DMS79 (cell line): ENCODE measurements at regions not wholly inside any gene's neighbourhood (a gene's known extent, or its start where the extent isn't known, plus 50 kb on each side); places are given as distances from the start of the nearest gene placed in this dataset.
A peak's percentile ranks its signal among the peaks of the same experiment; 100 is the strongest.

ENCODE experiments used
- DNase-seq: peaks from one replicate; lab custom pipeline; 2025; lab: John Stamatoyannopoulos, UW

GRCh38 chr16:54512467-54512995 is 225.9 kb upstream of the IRX3 start:
- DNase-seq: no peak

DNA sequence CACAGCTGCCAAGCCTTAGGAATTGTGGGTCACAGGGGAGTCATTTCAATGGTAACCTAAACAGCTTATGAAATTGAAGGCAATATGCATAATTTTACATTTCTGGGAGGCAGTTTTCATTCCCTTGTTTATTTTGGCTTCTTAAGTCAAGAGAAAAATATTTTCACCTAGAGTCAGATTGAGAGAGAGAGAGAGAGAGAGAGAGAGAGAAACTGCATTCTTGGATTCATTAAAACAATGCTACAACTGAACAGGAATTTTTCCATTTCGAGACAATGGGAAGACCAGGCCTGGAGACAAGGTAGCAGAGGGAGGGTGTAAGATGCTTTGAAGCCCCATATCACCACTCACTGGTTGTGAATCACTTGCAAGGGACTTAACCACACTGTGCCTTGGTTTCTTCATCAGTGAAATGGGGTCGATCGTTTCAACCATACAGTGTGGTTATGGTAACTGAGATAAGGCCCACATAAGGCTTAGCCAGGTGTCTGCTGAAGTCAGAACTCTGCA is 224.7 kb upstream of the IRX3 start:
- no peak for DNase-seq

DNA sequence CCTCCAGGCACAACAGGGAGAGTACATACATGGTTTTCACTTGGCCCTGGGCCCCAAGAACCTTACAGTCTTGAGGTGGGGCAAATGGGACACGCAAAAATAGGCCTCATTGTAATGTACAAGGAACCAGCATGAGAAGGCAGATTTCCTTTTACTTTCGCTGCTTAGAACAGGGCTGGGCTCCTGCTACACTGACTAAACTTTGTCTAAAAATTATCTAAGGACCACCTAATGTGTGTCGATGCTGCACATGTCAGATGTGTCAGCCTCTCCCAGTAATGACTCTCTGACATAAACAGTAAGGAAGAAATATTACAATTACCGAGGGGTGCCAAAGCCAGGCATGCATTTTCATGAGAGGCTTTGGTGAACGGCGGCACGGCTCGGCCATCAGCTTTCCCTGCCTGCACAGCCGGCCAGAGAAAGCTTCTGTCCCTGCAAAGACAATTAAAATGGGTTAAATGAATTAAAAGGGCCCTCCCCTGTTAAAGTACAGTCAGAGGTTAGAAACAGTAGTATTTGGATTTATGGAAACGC is 224.2 kb upstream of the IRX3 start:
- DNase-seq: no peak

DNA sequence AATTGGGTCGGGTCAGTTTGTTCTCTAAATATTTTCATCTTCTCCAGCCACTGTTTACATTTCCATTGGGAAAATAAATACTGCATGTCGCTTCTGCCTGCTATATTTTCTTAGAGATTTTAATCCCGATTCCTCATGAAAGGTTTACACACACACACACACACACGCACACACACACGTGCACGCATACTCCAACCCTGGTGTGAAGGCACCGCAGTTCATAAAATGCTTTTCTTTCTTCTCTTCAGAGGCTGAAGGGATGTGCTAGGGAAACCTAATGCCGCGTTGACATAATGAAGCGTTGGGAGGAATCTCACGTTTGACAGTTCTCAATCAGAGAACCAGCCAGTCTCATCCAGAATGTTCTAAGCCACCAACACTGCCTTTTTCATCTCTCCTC is 222.9 kb upstream of the IRX3 start:
- no peak for DNase-seq

- DNase-seq: no peak
Observed at GRCh38 chr16:54508351-54508750, 221.8 kb upstream of the IRX3 start.

DNA sequence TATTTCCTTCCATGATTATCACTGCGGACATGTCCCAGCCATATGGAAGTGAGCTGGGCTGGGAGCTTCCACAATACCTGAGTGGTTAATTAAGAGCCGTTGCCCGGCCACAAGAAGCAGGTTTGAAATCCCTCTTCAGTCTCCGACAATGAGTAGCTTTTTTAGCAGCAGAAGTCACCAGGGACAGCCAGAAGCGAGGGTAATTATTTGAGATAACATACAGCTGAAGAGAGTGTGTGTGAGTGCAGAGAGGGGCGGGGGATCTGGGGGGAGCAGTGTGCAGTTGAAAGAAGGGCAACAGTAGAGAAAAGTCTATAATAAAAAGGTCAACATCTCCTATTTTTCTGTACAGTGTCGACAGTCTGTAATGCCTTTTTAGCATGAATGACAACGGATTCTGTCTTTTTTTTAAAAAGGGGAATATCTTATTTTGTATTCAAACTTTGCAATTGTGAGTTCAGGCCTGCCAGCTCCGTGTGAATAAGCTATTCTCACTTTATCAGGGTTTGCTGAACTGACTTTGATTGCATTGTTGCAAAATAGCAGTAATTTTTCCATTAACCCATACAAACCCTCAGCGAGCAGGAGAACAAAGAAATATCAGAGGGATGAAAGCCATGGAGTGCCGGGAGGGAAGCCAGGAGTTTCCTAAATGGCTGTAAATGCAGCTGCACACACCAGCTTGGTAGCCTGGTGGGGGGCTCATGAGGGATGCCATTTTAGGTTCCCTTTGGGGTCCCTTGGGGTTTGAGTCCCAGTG is 220.3 kb upstream of the IRX3 start:
- DNase-seq: peak; percentile 39

GRCh38 chr16:54506214-54506580 is 219.6 kb upstream of the IRX3 start:
- no peak for DNase-seq

- no peak for DNase-seq
Observed at GRCh38 chr16:54505549-54506213, 219.1 kb upstream of the IRX3 start.

- DNase-seq: no peak
Observed at GRCh38 chr16:54504372-54504771, 217.8 kb upstream of the IRX3 start.

- DNase-seq: peak; percentile 4
Observed at GRCh38 chr16:54503856-54504219, 217.3 kb upstream of the IRX3 start.

DNA sequence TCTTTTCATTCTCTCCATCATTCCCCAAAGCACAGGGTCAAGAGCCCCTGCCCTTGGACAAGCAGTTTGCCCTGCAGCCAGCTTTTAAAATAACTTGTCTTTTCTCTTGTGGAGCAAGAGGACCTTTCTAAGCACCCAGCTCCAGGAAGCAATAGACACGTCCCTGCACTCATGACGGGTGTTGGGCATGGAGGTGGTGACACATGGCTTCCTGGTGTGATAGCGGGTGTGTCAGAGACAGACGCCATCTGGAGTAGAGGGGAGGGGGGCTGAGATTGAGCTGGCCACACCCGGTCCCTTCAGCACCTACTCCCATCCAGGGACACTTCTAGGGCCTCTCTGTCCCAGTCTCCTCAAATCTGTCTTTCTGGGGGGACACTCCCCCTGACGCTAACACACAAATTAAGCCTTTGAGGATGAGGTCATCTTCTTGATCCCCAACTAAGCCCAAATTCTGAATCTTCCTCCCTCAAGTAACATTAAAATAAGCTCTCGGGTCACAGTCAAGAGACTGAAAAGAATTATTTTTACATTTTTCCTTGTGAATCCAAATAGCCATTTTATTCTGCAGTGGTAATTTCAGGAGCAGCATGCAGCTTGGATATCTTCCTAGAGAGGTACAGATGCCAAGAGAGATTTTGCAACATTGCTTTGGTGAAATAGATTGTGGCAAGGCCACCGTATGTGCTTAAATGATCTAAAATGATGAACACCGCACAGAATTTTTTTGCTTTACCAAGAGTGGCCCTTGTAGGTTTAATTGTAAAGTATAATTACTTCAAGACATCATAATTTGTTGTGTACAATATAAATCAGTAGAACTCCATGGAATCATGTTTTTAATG is 216.6 kb upstream of the IRX3 start:
- DNase-seq: no peak

- DNase-seq: no peak
Observed at GRCh38 chr16:54501797-54502196, 215.2 kb upstream of the IRX3 start.

- no peak for DNase-seq
Observed at GRCh38 chr16:54493594-54493993, 207.0 kb upstream of the IRX3 start.

GRCh38 chr16:54493061-54493460 is 206.5 kb upstream of the IRX3 start:
- no peak for DNase-seq

DNA sequence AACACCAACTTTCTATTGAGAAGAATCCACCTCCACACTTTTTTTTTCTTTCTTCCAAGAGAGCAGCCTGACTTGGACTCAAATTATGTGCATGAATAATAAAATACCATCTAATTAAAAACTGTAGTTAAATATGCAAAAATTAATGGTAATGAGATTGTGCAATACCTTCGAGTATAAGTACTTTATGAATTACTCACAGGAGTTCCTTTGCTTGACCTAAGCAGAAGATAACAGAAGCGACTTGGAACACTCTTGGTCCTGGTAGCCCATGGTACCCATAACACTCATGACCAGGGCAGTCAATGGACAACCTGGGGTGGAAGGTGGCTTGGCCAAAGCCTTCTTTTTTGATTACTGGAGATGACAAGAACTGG is 203.5 kb upstream of the IRX3 start:
- DNase-seq: no peak

DNA sequence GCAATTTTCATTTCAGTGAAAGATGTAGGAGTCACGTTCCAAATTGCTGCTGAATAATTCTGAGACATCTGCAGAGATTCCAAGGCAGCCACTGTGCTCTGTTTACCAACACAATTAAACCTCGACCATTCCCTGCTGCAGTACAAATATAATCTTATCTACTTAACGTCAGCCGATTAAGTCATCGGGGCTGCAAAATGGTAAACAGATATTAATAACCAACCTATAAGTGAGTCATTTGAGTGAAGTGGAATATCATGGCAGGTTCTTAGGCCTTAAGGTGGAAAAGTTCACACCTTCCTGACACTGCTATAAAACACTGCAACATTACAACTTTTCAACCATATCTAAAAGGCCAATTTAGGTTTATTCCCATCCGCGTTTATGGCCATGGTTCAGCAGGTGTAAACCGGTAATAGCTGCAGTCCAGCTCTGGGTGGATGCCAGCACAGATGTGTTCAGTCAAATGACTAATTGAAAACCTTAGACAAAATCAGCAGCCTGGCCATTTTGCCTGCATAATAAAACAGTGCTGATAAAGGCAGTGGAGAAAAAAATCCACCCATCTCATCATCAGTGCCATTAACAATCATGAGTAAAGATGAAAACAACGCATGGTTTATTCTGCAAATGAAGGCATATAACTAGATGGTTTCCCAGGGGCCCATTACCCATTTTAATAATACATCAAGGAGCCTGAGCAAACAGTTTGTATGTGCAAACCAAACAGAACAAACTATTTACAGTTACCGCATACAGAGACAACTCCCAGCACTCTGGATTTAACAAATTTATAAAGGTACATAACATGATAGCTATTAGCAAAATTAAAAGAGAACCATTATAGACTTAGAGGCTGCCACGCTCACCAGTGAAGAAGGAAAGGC is 202.9 kb upstream of the IRX3 start:
- peak; percentile 71 for DNase-seq

DNA sequence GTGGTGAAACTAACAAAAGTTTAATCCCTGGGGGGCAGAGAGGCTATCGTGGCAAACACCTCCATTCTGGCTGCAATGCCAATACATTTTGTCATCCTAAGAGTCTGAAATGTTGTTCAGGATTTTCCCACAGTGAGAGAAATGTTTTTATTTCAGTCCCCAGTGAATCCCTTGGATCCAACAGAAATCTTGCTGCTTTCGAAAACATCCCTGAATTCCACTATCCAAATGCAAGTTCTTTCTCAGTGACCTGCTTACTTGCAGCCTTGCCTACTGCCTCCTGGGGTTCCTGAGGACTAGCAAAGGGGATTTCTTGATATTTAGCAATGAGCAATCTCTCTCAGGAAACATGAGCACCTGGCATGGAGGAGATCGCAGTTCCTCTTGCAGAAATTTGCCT is 202.1 kb upstream of the IRX3 start:
- no peak for DNase-seq

DNA sequence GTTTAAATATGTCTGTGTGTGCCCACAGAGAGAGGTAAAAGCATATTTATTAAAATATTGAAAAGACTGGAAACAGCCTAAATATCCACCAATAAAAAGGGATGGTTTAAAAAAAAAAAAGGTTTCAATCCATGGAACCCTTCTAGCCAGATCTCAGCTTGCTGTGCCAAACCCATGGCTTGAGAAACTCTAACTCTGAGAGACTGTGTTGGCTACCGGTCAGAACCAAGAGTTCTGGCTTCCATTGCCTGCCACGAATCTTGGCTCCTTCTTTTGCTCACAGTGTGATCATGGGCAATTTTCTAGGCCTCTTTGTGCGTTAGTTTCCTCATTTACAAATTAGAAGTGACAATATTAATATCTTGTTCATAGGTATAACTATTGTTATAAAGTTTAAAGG is 201.3 kb upstream of the IRX3 start:
- no peak for DNase-seq

- DNase-seq: no peak
Observed at GRCh38 chr16:54484700-54485099, 198.1 kb upstream of the IRX3 start.

GRCh38 chr16:54482892-54483574 is 196.4 kb upstream of the IRX3 start:
- no peak for DNase-seq

DNA sequence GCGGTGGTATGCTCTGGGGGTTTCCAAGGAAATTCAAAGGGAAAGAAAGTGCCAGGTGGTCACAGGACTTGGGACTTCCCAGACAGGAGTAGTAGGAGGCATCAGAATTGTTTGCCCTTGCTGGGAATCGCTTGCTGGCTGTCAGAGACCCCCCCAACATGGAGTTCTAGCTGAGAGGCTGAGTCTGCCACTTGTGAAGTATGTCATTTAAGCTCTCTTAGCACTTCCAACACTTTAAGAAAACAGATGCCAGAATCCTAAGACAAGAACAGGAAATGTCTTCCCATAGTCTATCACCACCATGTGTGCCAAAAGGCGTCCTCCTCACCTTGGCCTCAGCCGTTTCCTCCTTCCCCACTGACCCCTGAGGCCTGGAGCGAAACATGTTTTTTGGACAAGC is 193.8 kb upstream of the IRX3 start:
- no peak for DNase-seq
